Upper lobe of left lung (tissue), 6 donors: ENCODE measurements at regions not wholly inside any gene's neighbourhood (a gene's known extent, or its start where the extent isn't known, plus 50 kb on each side); places are given as distances from the start of the nearest gene placed in this dataset.
A peak's percentile ranks its signal among the peaks of the same experiment; 100 is the strongest.

Experiments
- ATAC-seq, 2 donors: fragments of 200-7000 bp; cut with Tn5 transposase; one replicate each; pipeline ENCODE4 v1.9.1; 2022; ENCODE audit warnings: mild to moderate bottlenecking in 2 of 2, moderate library complexity in 2 of 2; ENCODE audit not compliant: low FRiP score in 2 of 2
- DNase-seq, 2 donors: peaks; one replicate each; pipeline ENCODE4 v3.0.0-alpha.2; 2019 to 2020
- H3K27ac ChIP-seq, 4 donors: fragments of 200-600 bp; sonication (generic); one replicate each; pipeline ENCODE4 v1.5.1; 2016 to 2019
- H3K27me3 ChIP-seq, 4 donors: fragments of 200-600 bp; sonication (generic); one replicate each; pipeline ENCODE4 v1.5.1; 2017 to 2019
- H3K36me3 ChIP-seq, 4 donors: fragments of 200-600 bp; sonication (generic); one replicate each; pipeline ENCODE4 v1.5.1; 2016 to 2019
- H3K4me1 ChIP-seq, 4 donors: fragments of 200-600 bp; sonication (generic); one replicate each; pipeline ENCODE4 v1.5.1; 2018 to 2019
- H3K4me3 ChIP-seq, 4 donors: fragments of 200-600 bp; sonication (generic); one replicate each; pipeline ENCODE4 v1.5.1; 2017 to 2019; ENCODE audit warnings: mild to moderate bottlenecking in 2 of 4, moderate library complexity in 1 of 4
- H3K9me3 ChIP-seq, 4 donors: fragments of 200-600 bp; sonication (generic); one replicate each; pipeline ENCODE4 v1.5.1; 2018 to 2019
- EP300 ChIP-seq, 4 donors: sonication (generic); formaldehyde crosslinking; IDR thresholded peaks; one replicate each; pipeline ENCODE4 v1.5.1; 2017; ENCODE audit warnings: antibody characterized with exemption in 4 of 4, control low read depth in 2 of 4
- POLR2A ChIP-seq, 4 donors: fragments of 450-650 bp; IDR thresholded peaks; one replicate each; pipeline ENCODE4 v1.5.1; 2016 to 2017; ENCODE audit warnings: antibody characterized with exemption in 4 of 4, mild to moderate bottlenecking in 2 of 4
- POLR2AphosphoS5 ChIP-seq, 2 donors: sonication (generic); formaldehyde crosslinking; IDR thresholded peaks; one replicate each; pipeline ENCODE4 v1.5.1; 2017; ENCODE audit warnings: antibody characterized with exemption in 2 of 2
- WGBS, 2 donors: methylation state at CpG; one replicate each; pipeline ENCODE4 v1.1.5; 2017 to 2018; 5-methylcytosine and 5-hydroxymethylcytosine counted together
- TF ChIP-seq, protein P1 (sequence below), 6 experiments: fragments of 450-650 bp in 4 of 6; fragments of 200-600 bp in 2 of 6; sonication (generic) in 2 of 6; IDR thresholded peaks; one replicate each; pipeline ENCODE4 v1.5.1; 2016 to 2019; ENCODE audit warnings: antibody characterized with exemption in 6 of 6
- donor health status: DM: no; HTN: no; CAD: no; lungs with moderate emphysema.
- donor health status: DM: no; HTN: yes; CAD: no; lungs with severe emphysema.

- WGBS, 2 donors, result 92 to 93% methylated on average over 6 of the region's 6 CpGs
- Histone ChIP-seq H3K4me1 (no peaks in the 10 kb centered on the region), H3K9me3 (peaks cover 0 to 6% (median 0%) of the 10 kb centered on the region in 4 donors), H3K4me3 (no peak overlapping the region), H3K27ac (no peak overlapping the region), H3K36me3 (no peaks in the 10 kb centered on the region), H3K27me3 (no peaks in the 10 kb centered on the region)
- TF ChIP-seq, protein P1, sequence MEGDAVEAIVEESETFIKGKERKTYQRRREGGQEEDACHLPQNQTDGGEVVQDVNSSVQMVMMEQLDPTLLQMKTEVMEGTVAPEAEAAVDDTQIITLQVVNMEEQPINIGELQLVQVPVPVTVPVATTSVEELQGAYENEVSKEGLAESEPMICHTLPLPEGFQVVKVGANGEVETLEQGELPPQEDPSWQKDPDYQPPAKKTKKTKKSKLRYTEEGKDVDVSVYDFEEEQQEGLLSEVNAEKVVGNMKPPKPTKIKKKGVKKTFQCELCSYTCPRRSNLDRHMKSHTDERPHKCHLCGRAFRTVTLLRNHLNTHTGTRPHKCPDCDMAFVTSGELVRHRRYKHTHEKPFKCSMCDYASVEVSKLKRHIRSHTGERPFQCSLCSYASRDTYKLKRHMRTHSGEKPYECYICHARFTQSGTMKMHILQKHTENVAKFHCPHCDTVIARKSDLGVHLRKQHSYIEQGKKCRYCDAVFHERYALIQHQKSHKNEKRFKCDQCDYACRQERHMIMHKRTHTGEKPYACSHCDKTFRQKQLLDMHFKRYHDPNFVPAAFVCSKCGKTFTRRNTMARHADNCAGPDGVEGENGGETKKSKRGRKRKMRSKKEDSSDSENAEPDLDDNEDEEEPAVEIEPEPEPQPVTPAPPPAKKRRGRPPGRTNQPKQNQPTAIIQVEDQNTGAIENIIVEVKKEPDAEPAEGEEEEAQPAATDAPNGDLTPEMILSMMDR (IDR thresholded peaks at IDR 0.05), result no peak
- TF ChIP-seq POLR2A (IDR thresholded peaks at IDR 0.05) (no peak), EP300 (IDR thresholded peaks at IDR 0.05) (no peak), POLR2AphosphoS5 (IDR thresholded peaks at IDR 0.05) (no peak)
- ATAC-seq, result no peak
- DNase-seq, result no peak
Measured at GRCh38 chr3:144129536-144130214, 158.1 kb downstream of the DIPK2A start.

GRCh38 chr3:144141074-144141473 is 169.5 kb downstream of the DIPK2A start:
- DNase-seq (no peak), ATAC-seq (no peak)
- no peak overlapping the region for H3K4me3 ChIP-seq
- H3K36me3 ChIP-seq, result no peaks in the 10 kb centered on the region
- H3K27me3 ChIP-seq, result no peaks in the 10 kb centered on the region
- 85 to 86% methylated on average over 2 of the region's 2 CpGs for WGBS, 2 donors
- no peaks in the 10 kb centered on the region for H3K4me1 ChIP-seq
- TF ChIP-seq, protein P1 (IDR thresholded peaks at IDR 0.05), result no peak
- TF ChIP-seq POLR2AphosphoS5 (IDR thresholded peaks at IDR 0.05) (no peak), POLR2A (IDR thresholded peaks at IDR 0.05) (no peak), EP300 (IDR thresholded peaks at IDR 0.05) (no peak)
- no peak overlapping the region for H3K27ac ChIP-seq
- no peaks in the 10 kb centered on the region for H3K9me3 ChIP-seq

- DNase-seq, result no peak
- H3K36me3 ChIP-seq, result no peaks in the 10 kb centered on the region
- no peak overlapping the region for H3K27ac ChIP-seq
- TF ChIP-seq, protein P1 (IDR thresholded peaks at IDR 0.05), result no peak
- TF ChIP-seq POLR2AphosphoS5 (IDR thresholded peaks at IDR 0.05), result no peak
- no peak for TF ChIP-seq POLR2A (IDR thresholded peaks at IDR 0.05)
- no peak for TF ChIP-seq EP300 (IDR thresholded peaks at IDR 0.05)
- H3K9me3 ChIP-seq, result no peaks in the 10 kb centered on the region
- no peak for ATAC-seq
- no peak overlapping the region for H3K4me3 ChIP-seq
- WGBS, 2 donors, result 78 to 92% methylated on average over 1 of the region's 1 CpG
- no peaks in the 10 kb centered on the region for H3K27me3 ChIP-seq
- H3K4me1 ChIP-seq, result no peaks in the 10 kb centered on the region
Measured at GRCh38 chr3:144141496-144141895, 169.9 kb downstream of the DIPK2A start.

- Histone ChIP-seq H3K4me3 (no peak overlapping the region), H3K27ac (no peak overlapping the region), H3K4me1 (no peaks in the 10 kb centered on the region), H3K9me3 (no peaks in the 10 kb centered on the region), H3K36me3 (no peaks in the 10 kb centered on the region), H3K27me3 (no peaks in the 10 kb centered on the region)
- ATAC-seq, result peak in 1 of 2 donors; percentile 23
- 52% methylated on average over 5 of the region's 5 CpGs for WGBS, 2 donors
- no peak for DNase-seq
- TF ChIP-seq, protein P1 (IDR thresholded peaks at IDR 0.05), result no peak
- TF ChIP-seq EP300 (IDR thresholded peaks at IDR 0.05) (no peak), POLR2AphosphoS5 (IDR thresholded peaks at IDR 0.05) (no peak), POLR2A (IDR thresholded peaks at IDR 0.05) (no peak)
Measured at GRCh38 chr3:144142151-144142840, 170.7 kb downstream of the DIPK2A start.
